NB4 (cell line): ENCODE measurements at regions not wholly inside any gene's neighbourhood (a gene's known extent, or its start where the extent isn't known, plus 50 kb on each side); places are given as distances from the start of the nearest gene placed in this dataset.
A peak's percentile ranks its signal among the peaks of the same experiment; 100 is the strongest.

Source experiments
- DNase-seq: peaks from one replicate; pipeline ENCODE4 v3.0.0; 2010; ENCODE audit warnings: low read depth
- H3K4me3 ChIP-seq: one replicate; pipeline ENCODE4 v1.5.1; 2011; ENCODE audit warnings: mild to moderate bottlenecking, low read depth, low read length, moderate library complexity
- MYC ChIP-seq: IDR thresholded peaks from 2 replicates; pipeline ENCODE4 v1.6.1; 2011; ENCODE audit warnings: low read depth, low read length
- POLR2A ChIP-seq: IDR thresholded peaks from 2 replicates; pipeline ENCODE4 v1.6.1; 2011; ENCODE audit warnings: mild to moderate bottlenecking; ENCODE audit not compliant: insufficient read length; ENCODE audit errors: extremely low read depth
- TF ChIP-seq, protein P1 (sequence below): IDR thresholded peaks from one replicate; pipeline ENCODE4 v1.5.1; 2012; ENCODE audit warnings: low read depth, low read length
- TF ChIP-seq, protein P2 (sequence below): IDR thresholded peaks from 2 replicates; pipeline ENCODE4 v1.6.1; 2011; ENCODE audit warnings: low read depth, low read length

DNA sequence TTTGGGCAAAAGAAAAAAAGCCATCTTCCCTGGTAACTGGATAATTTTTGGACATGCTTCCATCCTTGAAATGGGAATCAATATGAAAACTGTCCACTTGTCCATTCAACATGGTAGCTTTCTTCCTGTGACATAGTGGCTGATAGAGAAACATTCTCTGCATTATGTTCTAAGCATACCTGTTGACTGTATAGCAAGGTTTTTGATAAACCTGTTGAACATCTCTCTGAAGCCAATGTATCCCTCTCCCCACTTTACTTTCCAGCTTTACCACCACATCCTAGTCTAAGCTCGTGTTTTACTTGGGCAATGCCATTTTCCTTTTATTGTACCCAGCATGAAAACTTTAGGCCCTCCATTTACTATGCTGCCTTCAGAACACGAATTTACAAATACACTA lies 630.1 kb downstream of the TOX3 start:
- DNase-seq: no peak
- no peak overlapping the region for H3K4me3 ChIP-seq
- TF ChIP-seq, protein P1, sequence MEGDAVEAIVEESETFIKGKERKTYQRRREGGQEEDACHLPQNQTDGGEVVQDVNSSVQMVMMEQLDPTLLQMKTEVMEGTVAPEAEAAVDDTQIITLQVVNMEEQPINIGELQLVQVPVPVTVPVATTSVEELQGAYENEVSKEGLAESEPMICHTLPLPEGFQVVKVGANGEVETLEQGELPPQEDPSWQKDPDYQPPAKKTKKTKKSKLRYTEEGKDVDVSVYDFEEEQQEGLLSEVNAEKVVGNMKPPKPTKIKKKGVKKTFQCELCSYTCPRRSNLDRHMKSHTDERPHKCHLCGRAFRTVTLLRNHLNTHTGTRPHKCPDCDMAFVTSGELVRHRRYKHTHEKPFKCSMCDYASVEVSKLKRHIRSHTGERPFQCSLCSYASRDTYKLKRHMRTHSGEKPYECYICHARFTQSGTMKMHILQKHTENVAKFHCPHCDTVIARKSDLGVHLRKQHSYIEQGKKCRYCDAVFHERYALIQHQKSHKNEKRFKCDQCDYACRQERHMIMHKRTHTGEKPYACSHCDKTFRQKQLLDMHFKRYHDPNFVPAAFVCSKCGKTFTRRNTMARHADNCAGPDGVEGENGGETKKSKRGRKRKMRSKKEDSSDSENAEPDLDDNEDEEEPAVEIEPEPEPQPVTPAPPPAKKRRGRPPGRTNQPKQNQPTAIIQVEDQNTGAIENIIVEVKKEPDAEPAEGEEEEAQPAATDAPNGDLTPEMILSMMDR: no peak
- no peak for TF ChIP-seq POLR2A
- no peak for TF ChIP-seq MYC
- TF ChIP-seq, protein P2, sequence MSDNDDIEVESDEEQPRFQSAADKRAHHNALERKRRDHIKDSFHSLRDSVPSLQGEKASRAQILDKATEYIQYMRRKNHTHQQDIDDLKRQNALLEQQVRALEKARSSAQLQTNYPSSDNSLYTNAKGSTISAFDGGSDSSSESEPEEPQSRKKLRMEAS: no peak

DNA sequence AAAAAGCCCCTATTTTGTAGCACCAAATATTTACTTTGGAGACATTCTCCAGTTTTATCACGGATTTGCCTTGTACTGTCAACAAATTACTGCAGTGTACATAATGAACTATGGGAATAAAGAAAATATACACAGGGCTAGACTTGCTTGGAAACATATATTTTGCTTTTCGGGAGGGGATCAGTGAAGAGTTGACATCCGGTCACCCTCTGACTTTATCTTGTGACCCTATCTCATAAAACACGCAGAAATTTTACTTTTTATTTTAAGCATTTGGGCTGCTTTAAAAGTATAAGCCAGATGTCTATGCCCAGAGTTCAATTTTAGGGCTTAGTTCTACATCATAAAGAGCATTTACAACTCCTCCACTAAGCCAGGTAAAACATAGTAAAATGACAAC lies 630.7 kb downstream of the TOX3 start:
- TF ChIP-seq, protein P2: no peak
- TF ChIP-seq POLR2A (no peak), MYC (no peak)
- TF ChIP-seq, protein P1: no peak
- DNase-seq: no peak
- H3K4me3 ChIP-seq: no peak overlapping the region

GRCh38 chr16:51907680-51908079 lies 639.3 kb downstream of the TOX3 start:
- TF ChIP-seq, protein P1: no peak
- TF ChIP-seq, protein P2: no peak
- TF ChIP-seq POLR2A (no peak), MYC (no peak)
- no peak overlapping the region for H3K4me3 ChIP-seq
- DNase-seq: peak; percentile 2

GRCh38 chr16:51900221-51900780 lies 646.6 kb downstream of the TOX3 start:
- DNase-seq: no peak
- no peak overlapping the region for H3K4me3 ChIP-seq
- TF ChIP-seq POLR2A (no peak), MYC (no peak)
- TF ChIP-seq, protein P1: no peak
- TF ChIP-seq, protein P2: no peak

- no peak overlapping the region for H3K4me3 ChIP-seq
- TF ChIP-seq POLR2A: no peak
- TF ChIP-seq, protein P2: no peak
- TF ChIP-seq, protein P1: no peak
- no peak for TF ChIP-seq MYC
- DNase-seq: no peak
Observed at GRCh38 chr16:51898872-51899271, 648.1 kb downstream of the TOX3 start.

- no peak overlapping the region for H3K4me3 ChIP-seq
- no peak for DNase-seq
- TF ChIP-seq MYC: no peak
Observed at GRCh38 chr16:51896013-51896412, 650.9 kb downstream of the TOX3 start.
